ENCODE measurements at regions not wholly inside any gene's neighbourhood (a gene's known extent, or its start where the extent isn't known, plus 50 kb on each side); places are given as distances from the start of the nearest gene placed in this dataset.

- intact Hi-C loops (cut with DNase I): no loop called here
- Histone ChIP-seq H3K4me3 (no peak overlapping the region), H3K9me3 (peaks cover 0 to 4% (median 0%) of the 10 kb centered on the region in 11 donors), H3K36me3 (no peaks in the 10 kb centered on the region), H3K27me3 (no peaks in the 10 kb centered on the region), H3K27ac (no peak overlapping the region), H3K4me1 (no peaks in the 10 kb centered on the region)
- DNase-seq (no peak), ATAC-seq (no peak)
- 7% methylated on average over 1 of the region's 1 CpG for WGBS, 2 donors
- TF ChIP-seq, protein P1, sequence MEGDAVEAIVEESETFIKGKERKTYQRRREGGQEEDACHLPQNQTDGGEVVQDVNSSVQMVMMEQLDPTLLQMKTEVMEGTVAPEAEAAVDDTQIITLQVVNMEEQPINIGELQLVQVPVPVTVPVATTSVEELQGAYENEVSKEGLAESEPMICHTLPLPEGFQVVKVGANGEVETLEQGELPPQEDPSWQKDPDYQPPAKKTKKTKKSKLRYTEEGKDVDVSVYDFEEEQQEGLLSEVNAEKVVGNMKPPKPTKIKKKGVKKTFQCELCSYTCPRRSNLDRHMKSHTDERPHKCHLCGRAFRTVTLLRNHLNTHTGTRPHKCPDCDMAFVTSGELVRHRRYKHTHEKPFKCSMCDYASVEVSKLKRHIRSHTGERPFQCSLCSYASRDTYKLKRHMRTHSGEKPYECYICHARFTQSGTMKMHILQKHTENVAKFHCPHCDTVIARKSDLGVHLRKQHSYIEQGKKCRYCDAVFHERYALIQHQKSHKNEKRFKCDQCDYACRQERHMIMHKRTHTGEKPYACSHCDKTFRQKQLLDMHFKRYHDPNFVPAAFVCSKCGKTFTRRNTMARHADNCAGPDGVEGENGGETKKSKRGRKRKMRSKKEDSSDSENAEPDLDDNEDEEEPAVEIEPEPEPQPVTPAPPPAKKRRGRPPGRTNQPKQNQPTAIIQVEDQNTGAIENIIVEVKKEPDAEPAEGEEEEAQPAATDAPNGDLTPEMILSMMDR (IDR thresholded peaks at IDR 0.05): no peak
Measured at GRCh38 chr5:104498281-104498680, 935.7 kb upstream of the NUDT12 start.

DNA sequence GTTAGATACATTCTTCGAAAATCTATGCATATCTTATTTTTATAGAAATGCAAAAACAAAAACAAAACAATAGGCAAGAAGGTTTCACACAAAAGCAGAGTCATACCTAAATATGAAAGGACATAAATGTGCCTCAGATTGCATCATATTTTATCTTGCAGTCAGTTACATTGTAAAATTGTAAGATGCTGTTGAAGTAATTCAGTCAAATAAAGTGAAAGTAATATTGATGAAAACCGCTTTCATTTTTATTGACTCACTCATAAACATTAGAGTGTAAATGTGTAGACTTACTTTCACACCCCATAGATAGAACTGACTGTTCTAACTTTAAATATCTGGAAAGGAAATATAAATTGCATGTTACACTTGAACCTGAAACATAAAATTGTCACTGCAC, 931.5 kb upstream of the NUDT12 start:
- Histone ChIP-seq H3K27ac (no peak overlapping the region), H3K4me1 (no peaks in the 10 kb centered on the region), H3K4me3 (no peak overlapping the region), H3K36me3 (no peaks in the 10 kb centered on the region), H3K9me3 (peaks cover 0 to under 1% (median 0%) of the 10 kb centered on the region in 11 donors), H3K27me3 (no peaks in the 10 kb centered on the region)
- DNase-seq (no peak), ATAC-seq (no peak)
- 81 to 89% methylated on average over 2 of the region's 2 CpGs for WGBS, 2 donors
- TF ChIP-seq, protein P1 (IDR thresholded peaks at IDR 0.05): no peak
- intact Hi-C loops (cut with DNase I): no loop called here

GRCh38 chr5:104472811-104473210, 910.2 kb upstream of the NUDT12 start:
- no peak overlapping the region for H3K4me3 ChIP-seq
- ATAC-seq (no peak), DNase-seq (no peak)
- 79 to 89% methylated on average over 3 of the region's 3 CpGs for WGBS, 2 donors
- H3K9me3 ChIP-seq: peaks cover 0 to 50% (median 12%) of the 10 kb centered on the region in 11 donors
- intact Hi-C loops (cut with DNase I): no loop called here
- TF ChIP-seq, protein P1 (IDR thresholded peaks at IDR 0.05): no peak
- H3K27ac ChIP-seq: no peak overlapping the region
- no peaks in the 10 kb centered on the region for H3K36me3 ChIP-seq
- no peaks in the 10 kb centered on the region for H3K27me3 ChIP-seq
- H3K4me1 ChIP-seq: no peaks in the 10 kb centered on the region

- H3K9me3 ChIP-seq: peaks cover 0 to 21% (median 5%) of the 10 kb centered on the region in 11 donors
- no peak overlapping the region for H3K27ac ChIP-seq
- intact Hi-C loops (cut with DNase I): no loop called here
- H3K4me1 ChIP-seq: no peaks in the 10 kb centered on the region
- TF ChIP-seq, protein P1 (IDR thresholded peaks at IDR 0.05): no peak
- WGBS, 2 donors: 77 to 78% methylated on average over 3 of the region's 3 CpGs
- ATAC-seq (no peak), DNase-seq (no peak)
- no peaks in the 10 kb centered on the region for H3K27me3 ChIP-seq
- H3K36me3 ChIP-seq: no peaks in the 10 kb centered on the region
- H3K4me3 ChIP-seq: no peak overlapping the region
Measured at GRCh38 chr5:104456122-104456521, 893.5 kb upstream of the NUDT12 start.
